Mesendoderm (in vitro differentiated cells): ENCODE measurements at regions not wholly inside any gene's neighbourhood (a gene's known extent, or its start where the extent isn't known, plus 50 kb on each side); places are given as distances from the start of the nearest gene placed in this dataset.
A peak's percentile ranks its signal among the peaks of the same experiment; 100 is the strongest.

Source experiments
- DNase-seq: peaks from one replicate; pipeline ENCODE4 v3.0.0; 2013
- H2AK5ac ChIP-seq: 2 replicates; pipeline ENCODE4 v1.6.1; 2013; ENCODE audit warnings: low read length, inconsistent platforms
- H2BK120ac ChIP-seq: 2 replicates; pipeline ENCODE4 v1.6.1; 2013; ENCODE audit warnings: low read depth, mild to moderate bottlenecking, low read length, moderate library complexity, mixed read lengths
- H2BK15ac ChIP-seq: replicated peaks from 2 replicates; pipeline ENCODE4 v1.6.1; 2013; ENCODE audit warnings: low read depth, mild to moderate bottlenecking, moderate library complexity
- H2BK5ac ChIP-seq: 2 replicates; pipeline ENCODE4 v1.6.1; 2013; ENCODE audit warnings: low read length, inconsistent platforms
- H3K18ac ChIP-seq: 2 replicates; pipeline ENCODE4 v1.6.1; 2013; ENCODE audit warnings: mild to moderate bottlenecking, low read length, mixed read lengths
- H3K23ac ChIP-seq: one replicate; pipeline ENCODE4 v1.6.1; 2013; ENCODE audit warnings: low read length
- H3K27ac ChIP-seq: 2 replicates; pipeline ENCODE4 v1.5.1; 2013; ENCODE audit warnings: low read depth, mild to moderate bottlenecking, inconsistent platforms, low read length, moderate library complexity
- H3K27me3 ChIP-seq: 2 replicates; pipeline ENCODE4 v1.6.1; 2013; ENCODE audit warnings: low read length, control low read depth, mild to moderate bottlenecking, inconsistent platforms; ENCODE audit not compliant: insufficient read depth, poor library complexity
- H3K36me3 ChIP-seq: 2 replicates; pipeline ENCODE4 v1.6.1; 2013; ENCODE audit warnings: low read length, inconsistent platforms; ENCODE audit not compliant: control insufficient read depth, insufficient read depth
- H3K4ac ChIP-seq: one replicate; pipeline ENCODE4 v1.6.1; 2013; ENCODE audit warnings: low read depth, mild to moderate bottlenecking, low read length, moderate library complexity
- H3K4me1 ChIP-seq: 2 replicates; pipeline ENCODE4 v1.6.1; 2013; ENCODE audit warnings: low read depth, low read length, inconsistent platforms; ENCODE audit not compliant: control insufficient read depth
- H3K4me2 ChIP-seq: 2 replicates; pipeline ENCODE4 v1.6.1; 2013; ENCODE audit warnings: low read length
- H3K4me3 ChIP-seq: 2 replicates; pipeline ENCODE4 v1.5.1; 2013; ENCODE audit warnings: mild to moderate bottlenecking, low read length
- H3K56ac ChIP-seq: one replicate; pipeline ENCODE4 v1.6.1; 2013; ENCODE audit warnings: low read length
- H3K79me1 ChIP-seq: 2 replicates; pipeline ENCODE4 v1.6.1; 2013; ENCODE audit warnings: low read length, inconsistent platforms
- H3K79me2 ChIP-seq: 2 replicates; pipeline ENCODE4 v1.6.1; 2013; ENCODE audit warnings: mild to moderate bottlenecking, low read length; ENCODE audit not compliant: control insufficient read depth, insufficient read depth
- H3K9ac ChIP-seq: 2 replicates; pipeline ENCODE4 v1.6.1; 2013; ENCODE audit warnings: low read length, inconsistent platforms
- H4K5ac ChIP-seq: one replicate; pipeline ENCODE4 v1.6.1; 2013; ENCODE audit warnings: low read length
- H4K8ac ChIP-seq: one replicate; pipeline ENCODE4 v1.6.1; 2013; ENCODE audit warnings: low read depth, mild to moderate bottlenecking, control low read depth, low read length, moderate library complexity
- WGBS: extraction: QIAGEN DNeasy Blood & Tissue Kit; methylation state at CpG from one replicate; pipeline ENCODE4 v1.1.7; 2013; ENCODE audit warnings: low lambda C conversion rate, missing lambda C conversion rate; ENCODE audit not compliant: insufficient coverage; ENCODE audit errors: extremely low coverage; 5-methylcytosine and 5-hydroxymethylcytosine counted together

- Histone ChIP-seq H4K5ac (no peak overlapping the region), H2AK5ac (no peak overlapping the region), H2BK5ac (no peak overlapping the region), H3K23ac (no peak overlapping the region), H3K9ac (no peak overlapping the region), H3K79me2 (no peaks in the 10 kb centered on the region), H3K27ac (no peak overlapping the region), H3K4me3 (no peak overlapping the region), H3K4me1 (no peaks in the 10 kb centered on the region), H3K27me3 (no peaks in the 10 kb centered on the region), H3K18ac (no peak overlapping the region), H2BK15ac (no peak overlapping the region), H4K8ac (no peak overlapping the region), H2BK120ac (no peak overlapping the region), H3K56ac (no peak overlapping the region), H3K36me3 (no peaks in the 10 kb centered on the region), H3K79me1 (no peaks in the 10 kb centered on the region), H3K4ac (no peak overlapping the region), H3K4me2 (no peak overlapping the region)
- no CpG with 5 or more reads among the region's 3 CpGs for WGBS
- DNase-seq, result no peak
Measured at GRCh38 chr2:67242456-67242855, 154.7 kb upstream of the ETAA1 start.

GRCh38 chr2:67243919-67244318 lies 153.2 kb upstream of the ETAA1 start:
- no CpG with 5 or more reads among the region's 2 CpGs for WGBS
- Histone ChIP-seq H3K27ac (no peak overlapping the region), H2BK120ac (no peak overlapping the region), H3K4me2 (no peak overlapping the region), H3K18ac (no peak overlapping the region), H3K56ac (no peak overlapping the region), H4K8ac (no peak overlapping the region), H3K4ac (no peak overlapping the region), H4K5ac (no peak overlapping the region), H3K36me3 (no peaks in the 10 kb centered on the region), H2BK5ac (no peak overlapping the region), H2BK15ac (no peak overlapping the region), H3K23ac (no peak overlapping the region), H3K4me3 (no peak overlapping the region), H3K79me1 (no peaks in the 10 kb centered on the region), H3K27me3 (no peaks in the 10 kb centered on the region), H3K79me2 (no peaks in the 10 kb centered on the region), H3K9ac (no peak overlapping the region), H3K4me1 (no peaks in the 10 kb centered on the region), H2AK5ac (no peak overlapping the region)
- no peak for DNase-seq

- Histone ChIP-seq H4K8ac (no peak overlapping the region), H3K56ac (no peak overlapping the region), H3K27me3 (no peaks in the 10 kb centered on the region), H2BK5ac (no peak overlapping the region), H3K18ac (no peak overlapping the region), H2AK5ac (no peak overlapping the region), H3K4me3 (no peak overlapping the region), H3K27ac (no peak overlapping the region), H2BK15ac (no peak overlapping the region), H2BK120ac (no peak overlapping the region), H3K79me1 (no peaks in the 10 kb centered on the region), H3K36me3 (no peaks in the 10 kb centered on the region), H3K4ac (no peak overlapping the region), H3K9ac (no peak overlapping the region), H3K4me2 (no peak overlapping the region), H3K79me2 (no peaks in the 10 kb centered on the region), H3K23ac (no peak overlapping the region), H3K4me1 (no peaks in the 10 kb centered on the region), H4K5ac (no peak overlapping the region)
- peak; percentile 19 for DNase-seq
- WGBS, result no CpG with 5 or more reads among the region's 1 CpG
Measured at GRCh38 chr2:67246791-67247190, 150.3 kb upstream of the ETAA1 start.

- H3K4me3 ChIP-seq, result no peak overlapping the region
- no peaks in the 10 kb centered on the region for H3K79me1 ChIP-seq
- H4K5ac ChIP-seq, result no peak overlapping the region
- no CpG with 5 or more reads among the region's 3 CpGs for WGBS
- no peak overlapping the region for H2BK120ac ChIP-seq
- H3K23ac ChIP-seq, result no peak overlapping the region
- no peaks in the 10 kb centered on the region for H3K36me3 ChIP-seq
- no peak overlapping the region for H2AK5ac ChIP-seq
- H3K9ac ChIP-seq, result no peak overlapping the region
- peaks cover 3% of the 10 kb centered on the region for H3K4me1 ChIP-seq
- H4K8ac ChIP-seq, result no peak overlapping the region
- H2BK5ac ChIP-seq, result no peak overlapping the region
- DNase-seq, result peak; percentile 78
- no peak overlapping the region for H3K27ac ChIP-seq
- H3K27me3 ChIP-seq, result no peaks in the 10 kb centered on the region
- H2BK15ac ChIP-seq, result no peak overlapping the region
- no peak overlapping the region for H3K4ac ChIP-seq
- H3K56ac ChIP-seq, result no peak overlapping the region
- no peaks in the 10 kb centered on the region for H3K79me2 ChIP-seq
- no peak overlapping the region for H3K4me2 ChIP-seq
- no peak overlapping the region for H3K18ac ChIP-seq
Measured at GRCh38 chr2:67251741-67252140, 145.4 kb upstream of the ETAA1 start.

GRCh38 chr2:67255933-67256615 lies 141.1 kb upstream of the ETAA1 start:
- Histone ChIP-seq H3K27ac (no peak overlapping the region), H3K4ac (no peak overlapping the region), H2AK5ac (no peak overlapping the region)

GRCh38 chr2:67256892-67257291 lies 140.2 kb upstream of the ETAA1 start:
- Histone ChIP-seq H3K4me3 (no peak overlapping the region), H3K79me2 (no peaks in the 10 kb centered on the region), H3K4ac (no peak overlapping the region), H2BK120ac (no peak overlapping the region), H3K36me3 (no peaks in the 10 kb centered on the region), H3K27me3 (no peaks in the 10 kb centered on the region), H3K56ac (no peak overlapping the region), H4K5ac (no peak overlapping the region), H3K4me2 (no peak overlapping the region), H3K4me1 (peaks cover 3% of the 10 kb centered on the region), H3K9ac (no peak overlapping the region), H2BK5ac (no peak overlapping the region), H3K23ac (no peak overlapping the region), H3K79me1 (no peaks in the 10 kb centered on the region), H2BK15ac (no peak overlapping the region), H3K27ac (no peak overlapping the region), H2AK5ac (no peak overlapping the region), H3K18ac (no peak overlapping the region), H4K8ac (no peak overlapping the region)
- no CpG with 5 or more reads among the region's 3 CpGs for WGBS
- DNase-seq, result no peak

More at GRCh38 chr2:67255933-67256615, 141.1 kb upstream of the ETAA1 start:
- WGBS, result no CpG with 5 or more reads among the region's 2 CpGs
- Histone ChIP-seq H3K79me2 (no peaks in the 10 kb centered on the region), H2BK5ac (no peak overlapping the region), H3K23ac (no peak overlapping the region), H3K9ac (no peak overlapping the region), H3K4me1 (peaks cover 3% of the 10 kb centered on the region), H2BK120ac (no peak overlapping the region), H3K36me3 (no peaks in the 10 kb centered on the region), H3K27me3 (no peaks in the 10 kb centered on the region), H3K18ac (no peak overlapping the region), H2BK15ac (no peak overlapping the region), H4K5ac (no peak overlapping the region), H3K4me3 (no peak overlapping the region), H3K79me1 (no peaks in the 10 kb centered on the region), H3K4me2 (no peak overlapping the region), H4K8ac (no peak overlapping the region), H3K56ac (no peak overlapping the region)
- peak; percentile 22 for DNase-seq
